ENCODE measurements at regions not wholly inside any gene's neighbourhood (a gene's known extent, or its start where the extent isn't known, plus 50 kb on each side); places are given as distances from the start of the nearest gene placed in this dataset.

DNA sequence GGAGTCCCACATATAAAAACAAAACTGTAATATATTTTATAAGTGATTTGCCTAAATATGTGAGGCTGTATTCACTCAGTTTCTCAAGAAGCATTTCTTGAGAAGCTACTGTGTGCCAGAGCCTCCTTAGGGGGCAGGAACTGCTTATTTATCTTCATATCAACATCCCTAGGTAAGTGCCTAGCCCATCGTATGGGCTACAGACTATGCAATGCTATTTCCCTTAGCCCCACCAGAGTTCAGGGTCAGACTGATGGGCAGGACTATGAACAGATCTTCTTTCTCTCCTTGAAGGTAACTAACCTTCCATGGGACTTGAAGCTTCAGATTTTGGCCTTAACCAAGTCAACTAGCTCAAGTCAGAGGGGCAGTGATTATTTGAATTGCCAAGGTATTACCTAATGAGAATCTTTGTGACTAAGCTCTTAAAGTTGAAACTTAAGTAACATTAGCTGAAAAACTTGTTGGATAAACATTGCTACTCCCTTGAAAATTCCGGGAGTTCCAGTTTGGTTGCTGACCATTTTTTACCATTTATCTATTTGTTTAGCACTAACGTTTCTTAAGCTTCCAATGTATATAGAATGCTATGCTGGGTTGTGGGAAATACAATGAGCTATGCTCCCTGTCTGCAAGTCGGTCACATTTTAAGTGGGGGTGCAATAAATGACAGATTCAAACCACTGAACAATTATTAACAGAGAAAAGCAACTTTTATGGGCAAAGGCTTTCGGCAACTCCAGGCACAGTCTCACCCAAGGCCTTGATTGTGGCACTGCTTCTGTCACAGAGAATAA, 85.2 kb downstream of the GPR88 start:
- H3K27ac ChIP-seq (ENCODE audit: insufficient read depth, low read depth, low read length), result no peak overlapping the region
- H3K27me3 ChIP-seq (ENCODE audit: control insufficient read depth in 2 of 2, insufficient read depth in 2 of 2, low read length in 2 of 2), result no peaks in the 10 kb centered on the region
- dilution Hi-C loops (cut with MboI; ENCODE audit: extremely low pct_ligation_motif_present, low sequenced_read_pairs) (loop anchor here (25.0 kb wide), 1 partner anchor 239 kb away; no protein-coding TSS in a partner anchor), intact Hi-C loops (cut with micrococcal nuclease) (no loop called here)
- FAIRE-seq (no peak), DNase-seq (ENCODE audit: low read depth, low spot score) (no peak)
- H3K9ac ChIP-seq (replicated peaks; ENCODE audit: extremely low read depth, insufficient read depth, low read length), result no peak overlapping the region
- H2AFZ ChIP-seq (ENCODE audit: low read depth, low read length), result no peak overlapping the region
- no TSS peak for BruUV-seq (replicated peaks)
- H3K79me2 ChIP-seq (ENCODE audit: control insufficient read depth, insufficient read depth, low read length), result no peaks in the 10 kb centered on the region
- ChIA-PET POLR2A (no interaction called here), CTCF (interaction anchor here (1.2 to 1.3 kb wide), 2 partner anchors 8 to 245 kb away, joined by 3 to 4 read pairs; no protein-coding TSS in a partner anchor)
- no peaks in the 10 kb centered on the region for H3K9me3 ChIP-seq (replicated peaks; ENCODE audit: control insufficient read depth, insufficient read depth, low read length)
- no peak overlapping the region for H3K4me3 ChIP-seq (replicated peaks in 1 of 3; ENCODE audit: insufficient read depth in 1 of 3, low read depth in 1 of 3, low read length in 3 of 3)
- no peaks in the 10 kb centered on the region for H4K20me1 ChIP-seq (replicated peaks; ENCODE audit: control insufficient read depth, extremely low read depth, insufficient read depth, low read length)
- H3K4me2 ChIP-seq (ENCODE audit: insufficient read depth, low read length), result no peak overlapping the region
- TF ChIP-seq FOS (IDR thresholded peaks at IDR 0.05; ENCODE audit: borderline replicate concordance, insufficient read depth, low read length) (no peak), POLR2AphosphoS5 (IDR thresholded peaks at IDR 0.05; ENCODE audit: insufficient read depth, low read depth, low read length) (no peak), MYC (IDR thresholded peaks at IDR 0.05; ENCODE audit: low read depth, low read length) (no peak), EZH2 (IDR thresholded peaks at IDR 0.05; ENCODE audit: borderline replicate concordance, low read depth, low read length, severe bottlenecking) (no peak), POLR2A (IDR thresholded peaks at IDR 0.05; ENCODE audit: low read depth, low read length) (no peak), JUN (IDR thresholded peaks at IDR 0.05; ENCODE audit: borderline replicate concordance, insufficient read depth, insufficient read length, low read depth) (no peak), GATA2 (IDR thresholded peaks at IDR 0.05; ENCODE audit: insufficient read depth, insufficient read length, low read depth, low read length) (no peak)
- TF ChIP-seq, protein P1, sequence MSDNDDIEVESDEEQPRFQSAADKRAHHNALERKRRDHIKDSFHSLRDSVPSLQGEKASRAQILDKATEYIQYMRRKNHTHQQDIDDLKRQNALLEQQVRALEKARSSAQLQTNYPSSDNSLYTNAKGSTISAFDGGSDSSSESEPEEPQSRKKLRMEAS (IDR thresholded peaks at IDR 0.05; ENCODE audit: insufficient read depth, insufficient read length), result no peak
- TF ChIP-seq, protein P2, sequence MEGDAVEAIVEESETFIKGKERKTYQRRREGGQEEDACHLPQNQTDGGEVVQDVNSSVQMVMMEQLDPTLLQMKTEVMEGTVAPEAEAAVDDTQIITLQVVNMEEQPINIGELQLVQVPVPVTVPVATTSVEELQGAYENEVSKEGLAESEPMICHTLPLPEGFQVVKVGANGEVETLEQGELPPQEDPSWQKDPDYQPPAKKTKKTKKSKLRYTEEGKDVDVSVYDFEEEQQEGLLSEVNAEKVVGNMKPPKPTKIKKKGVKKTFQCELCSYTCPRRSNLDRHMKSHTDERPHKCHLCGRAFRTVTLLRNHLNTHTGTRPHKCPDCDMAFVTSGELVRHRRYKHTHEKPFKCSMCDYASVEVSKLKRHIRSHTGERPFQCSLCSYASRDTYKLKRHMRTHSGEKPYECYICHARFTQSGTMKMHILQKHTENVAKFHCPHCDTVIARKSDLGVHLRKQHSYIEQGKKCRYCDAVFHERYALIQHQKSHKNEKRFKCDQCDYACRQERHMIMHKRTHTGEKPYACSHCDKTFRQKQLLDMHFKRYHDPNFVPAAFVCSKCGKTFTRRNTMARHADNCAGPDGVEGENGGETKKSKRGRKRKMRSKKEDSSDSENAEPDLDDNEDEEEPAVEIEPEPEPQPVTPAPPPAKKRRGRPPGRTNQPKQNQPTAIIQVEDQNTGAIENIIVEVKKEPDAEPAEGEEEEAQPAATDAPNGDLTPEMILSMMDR (IDR thresholded peaks at IDR 0.05; ENCODE audit: extremely low read depth in 1 of 2, insufficient read depth in 1 of 2, low read depth in 1 of 2, low read length in 2 of 2), result no peak
- H3K36me3 ChIP-seq (ENCODE audit: control insufficient read depth in 2 of 2, extremely low read depth in 1 of 2, insufficient read depth in 2 of 2, low read length in 2 of 2), result no peaks in the 10 kb centered on the region
- peaks cover 35% of the 10 kb centered on the region for H3K4me1 ChIP-seq (ENCODE audit: control insufficient read depth, extremely low read depth, insufficient read depth, low read length)
- H3K9me1 ChIP-seq (replicated peaks; ENCODE audit: control insufficient read depth, extremely low read depth, insufficient read depth, low read length), result no peaks in the 10 kb centered on the region

Data from endothelial cell of umbilical vein (primary cell).